ENCODE measurements at regions not wholly inside any gene's neighbourhood (a gene's known extent, or its start where the extent isn't known, plus 50 kb on each side); places are given as distances from the start of the nearest gene placed in this dataset.

DNA sequence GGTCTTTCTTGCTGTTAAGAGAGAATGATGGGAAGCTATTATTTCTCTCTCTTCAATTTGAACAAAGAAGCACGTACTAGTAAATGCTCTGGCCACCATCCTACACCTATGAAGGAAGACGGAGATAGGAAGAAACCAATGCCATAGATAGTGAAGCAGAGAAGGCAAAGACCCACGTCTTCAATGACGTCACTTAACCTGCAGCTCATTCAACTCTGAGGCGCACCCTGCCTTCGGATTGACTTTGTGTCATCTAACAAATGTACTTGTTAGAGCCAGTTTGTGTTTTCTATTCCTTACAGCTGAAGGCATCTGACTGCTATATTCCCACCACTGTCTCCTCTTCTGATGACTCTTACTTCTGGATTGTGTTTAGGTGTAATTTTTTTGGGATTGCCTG, 332.5 kb upstream of the DDI1 start:
- no peak overlapping the region for H2AFZ ChIP-seq (ENCODE audit: insufficient read depth, low read depth, low read length, poor library complexity, severe bottlenecking)
- H3K9ac ChIP-seq (ENCODE audit: insufficient read depth, low read length, poor library complexity, severe bottlenecking), result no peak overlapping the region
- no peaks in the 10 kb centered on the region for H3K9me3 ChIP-seq (replicated peaks in 1 of 2; ENCODE audit: control insufficient read depth in 1 of 2, insufficient read depth in 1 of 2, low read length in 2 of 2)
- peaks cover 0 to 6% (median 2%) of the 10 kb centered on the region in 7 donors for H3K9me3 Mint-ChIP-seq
- no peak overlapping the region for H3K4me2 ChIP-seq (replicated peaks; ENCODE audit: extremely low read depth, low read length, poor library complexity, severe bottlenecking)
- no peaks in the 10 kb centered on the region for H3K79me2 ChIP-seq (ENCODE audit: insufficient read depth, low read length)
- H3K4me1 ChIP-seq (ENCODE audit: control insufficient read depth in 1 of 2, insufficient read depth in 2 of 2, low read length in 2 of 2), result no peaks in the 10 kb centered on the region
- peaks cover 0 to 1% (median 0%) of the 10 kb centered on the region in 3 donors for H3K27me3 Mint-ChIP-seq (ENCODE audit: low read depth in 3 of 3)
- no peaks in the 10 kb centered on the region for H3K4me1 Mint-ChIP-seq
- H3K27ac ChIP-seq (ENCODE audit: low read depth in 1 of 2, low read length in 2 of 2), result no peak overlapping the region
- WGBS (ENCODE audit: insufficient coverage), result no CpG with 5 or more reads among the region's 6 CpGs
- H4K20me1 ChIP-seq (ENCODE audit: insufficient read depth, low read length), result no peaks in the 10 kb centered on the region
- H3K27me3 ChIP-seq (ENCODE audit: control insufficient read depth in 2 of 2, insufficient read depth in 2 of 2, low read length in 2 of 2), result no peaks in the 10 kb centered on the region
- TF ChIP-seq, protein P1, sequence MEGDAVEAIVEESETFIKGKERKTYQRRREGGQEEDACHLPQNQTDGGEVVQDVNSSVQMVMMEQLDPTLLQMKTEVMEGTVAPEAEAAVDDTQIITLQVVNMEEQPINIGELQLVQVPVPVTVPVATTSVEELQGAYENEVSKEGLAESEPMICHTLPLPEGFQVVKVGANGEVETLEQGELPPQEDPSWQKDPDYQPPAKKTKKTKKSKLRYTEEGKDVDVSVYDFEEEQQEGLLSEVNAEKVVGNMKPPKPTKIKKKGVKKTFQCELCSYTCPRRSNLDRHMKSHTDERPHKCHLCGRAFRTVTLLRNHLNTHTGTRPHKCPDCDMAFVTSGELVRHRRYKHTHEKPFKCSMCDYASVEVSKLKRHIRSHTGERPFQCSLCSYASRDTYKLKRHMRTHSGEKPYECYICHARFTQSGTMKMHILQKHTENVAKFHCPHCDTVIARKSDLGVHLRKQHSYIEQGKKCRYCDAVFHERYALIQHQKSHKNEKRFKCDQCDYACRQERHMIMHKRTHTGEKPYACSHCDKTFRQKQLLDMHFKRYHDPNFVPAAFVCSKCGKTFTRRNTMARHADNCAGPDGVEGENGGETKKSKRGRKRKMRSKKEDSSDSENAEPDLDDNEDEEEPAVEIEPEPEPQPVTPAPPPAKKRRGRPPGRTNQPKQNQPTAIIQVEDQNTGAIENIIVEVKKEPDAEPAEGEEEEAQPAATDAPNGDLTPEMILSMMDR (IDR thresholded peaks at IDR 0.05), result no peak
- no peaks in the 10 kb centered on the region for H3K36me3 ChIP-seq (replicated peaks in 1 of 2; ENCODE audit: control insufficient read depth in 1 of 2, insufficient read depth in 2 of 2, low read length in 2 of 2)
- no peaks in the 10 kb centered on the region for H3K36me3 Mint-ChIP-seq
- no peak overlapping the region for H3K27ac Mint-ChIP-seq
- H3K4me3 ChIP-seq (replicated peaks in 1 of 3; ENCODE audit: low read depth in 2 of 3, low read length in 3 of 3), result no peak overlapping the region
- H3K4me3 Mint-ChIP-seq, result no peak overlapping the region
- intact Hi-C loops (cut with micrococcal nuclease), result no loop called here
- DNase-seq, result no peak

DNA sequence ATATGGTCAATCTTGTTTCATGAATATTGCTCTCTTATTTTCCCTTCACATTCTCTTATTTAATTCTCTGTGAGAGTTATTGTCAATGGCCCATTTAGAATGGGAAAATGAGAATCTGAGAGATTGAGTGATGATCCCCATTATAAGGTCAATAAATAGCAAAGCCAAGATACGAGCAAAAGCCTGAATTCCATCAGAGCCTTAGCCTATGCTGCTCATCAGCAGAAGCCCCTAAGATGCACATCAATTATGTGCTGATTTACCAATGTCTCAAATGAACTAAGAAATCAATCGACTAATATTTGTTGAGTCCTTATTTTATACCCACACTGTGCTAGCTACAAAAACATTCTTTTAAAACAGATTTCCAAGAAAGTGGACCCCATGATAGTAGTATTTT, 330.8 kb upstream of the DDI1 start:
- Histone ChIP-seq H3K79me2 (ENCODE audit: insufficient read depth, low read length) (no peaks in the 10 kb centered on the region), H3K36me3 (replicated peaks in 1 of 2; ENCODE audit: control insufficient read depth in 1 of 2, insufficient read depth in 2 of 2, low read length in 2 of 2) (no peaks in the 10 kb centered on the region), H2AFZ (ENCODE audit: insufficient read depth, low read depth, low read length, poor library complexity, severe bottlenecking) (no peak overlapping the region), H3K27me3 (ENCODE audit: control insufficient read depth in 2 of 2, insufficient read depth in 2 of 2, low read length in 2 of 2) (no peaks in the 10 kb centered on the region), H3K9me3 (replicated peaks in 1 of 2; ENCODE audit: control insufficient read depth in 1 of 2, insufficient read depth in 1 of 2, low read length in 2 of 2) (peaks cover 0 to 9% of the 10 kb centered on the region in 2 donors), H3K9ac (ENCODE audit: insufficient read depth, low read length, poor library complexity, severe bottlenecking) (no peak overlapping the region), H4K20me1 (ENCODE audit: insufficient read depth, low read length) (no peaks in the 10 kb centered on the region), H3K4me3 (replicated peaks in 1 of 3; ENCODE audit: low read depth in 2 of 3, low read length in 3 of 3) (no peak overlapping the region), H3K27ac (ENCODE audit: low read depth in 1 of 2, low read length in 2 of 2) (no peak overlapping the region), H3K4me2 (replicated peaks; ENCODE audit: extremely low read depth, low read length, poor library complexity, severe bottlenecking) (no peak overlapping the region), H3K4me1 (ENCODE audit: control insufficient read depth in 1 of 2, insufficient read depth in 2 of 2, low read length in 2 of 2) (no peaks in the 10 kb centered on the region)
- Mint-ChIP-seq H3K4me3 (no peak overlapping the region), H3K27ac (no peak overlapping the region), H3K36me3 (no peaks in the 10 kb centered on the region), H3K9me3 (peaks cover 1 to 18% (median 10%) of the 10 kb centered on the region in 7 donors), H3K27me3 (ENCODE audit: low read depth in 3 of 3) (peaks cover 0 to 1% (median 0%) of the 10 kb centered on the region in 3 donors), H3K4me1 (no peaks in the 10 kb centered on the region)
- TF ChIP-seq, protein P1 (IDR thresholded peaks at IDR 0.05), result no peak
- intact Hi-C loops (cut with micrococcal nuclease), result no loop called here
- 67% methylated on average over 1 of the region's 2 CpGs for WGBS (ENCODE audit: insufficient coverage)
- DNase-seq, result no peak
